Upper lobe of left lung (tissue), 6 donors: ENCODE measurements at regions not wholly inside any gene's neighbourhood (a gene's known extent, or its start where the extent isn't known, plus 50 kb on each side); places are given as distances from the start of the nearest gene placed in this dataset.
A peak's percentile ranks its signal among the peaks of the same experiment; 100 is the strongest.
"Not testable (repeated sequence)": the region's sequence is repeated elsewhere in the genome, so short reads cannot be mapped to it uniquely, and the experiment has no call there.

ENCODE experiments used
- ATAC-seq, 2 donors: fragments of 200-7000 bp; cut with Tn5 transposase; one replicate each; pipeline ENCODE4 v1.9.1; 2022; ENCODE audit warnings: mild to moderate bottlenecking in 2 of 2, moderate library complexity in 2 of 2; ENCODE audit not compliant: low FRiP score in 2 of 2
- DNase-seq, 2 donors: peaks; one replicate each; pipeline ENCODE4 v3.0.0-alpha.2; 2019 to 2020
- H3K27ac ChIP-seq, 4 donors: fragments of 200-600 bp; sonication (generic); one replicate each; pipeline ENCODE4 v1.5.1; 2016 to 2019
- H3K27me3 ChIP-seq, 4 donors: fragments of 200-600 bp; sonication (generic); one replicate each; pipeline ENCODE4 v1.5.1; 2017 to 2019
- H3K36me3 ChIP-seq, 4 donors: fragments of 200-600 bp; sonication (generic); one replicate each; pipeline ENCODE4 v1.5.1; 2016 to 2019
- H3K4me1 ChIP-seq, 4 donors: fragments of 200-600 bp; sonication (generic); one replicate each; pipeline ENCODE4 v1.5.1; 2018 to 2019
- H3K4me3 ChIP-seq, 4 donors: fragments of 200-600 bp; sonication (generic); one replicate each; pipeline ENCODE4 v1.5.1; 2017 to 2019; ENCODE audit warnings: mild to moderate bottlenecking in 2 of 4, moderate library complexity in 1 of 4
- H3K9me3 ChIP-seq, 4 donors: fragments of 200-600 bp; sonication (generic); one replicate each; pipeline ENCODE4 v1.5.1; 2018 to 2019
- CTCF ChIP-seq, 6 experiments: fragments of 450-650 bp in 4 of 6; fragments of 200-600 bp in 2 of 6; sonication (generic) in 2 of 6; IDR thresholded peaks; one replicate each; pipeline ENCODE4 v1.5.1; 2016 to 2019; ENCODE audit warnings: antibody characterized with exemption in 6 of 6
- EP300 ChIP-seq, 4 donors: sonication (generic); formaldehyde crosslinking; IDR thresholded peaks; one replicate each; pipeline ENCODE4 v1.5.1; 2017; ENCODE audit warnings: antibody characterized with exemption in 4 of 4, control low read depth in 2 of 4
- POLR2A ChIP-seq, 4 donors: fragments of 450-650 bp; IDR thresholded peaks; one replicate each; pipeline ENCODE4 v1.5.1; 2016 to 2017; ENCODE audit warnings: antibody characterized with exemption in 4 of 4, mild to moderate bottlenecking in 2 of 4
- POLR2AphosphoS5 ChIP-seq, 2 donors: sonication (generic); formaldehyde crosslinking; IDR thresholded peaks; one replicate each; pipeline ENCODE4 v1.5.1; 2017; ENCODE audit warnings: antibody characterized with exemption in 2 of 2
- WGBS, 2 donors: methylation state at CpG; one replicate each; pipeline ENCODE4 v1.1.5; 2017 to 2018; 5-methylcytosine and 5-hydroxymethylcytosine counted together
- donor health status: DM: no; HTN: no; CAD: no; lungs with moderate emphysema.
- donor health status: DM: no; HTN: yes; CAD: no; lungs with severe emphysema.

DNA sequence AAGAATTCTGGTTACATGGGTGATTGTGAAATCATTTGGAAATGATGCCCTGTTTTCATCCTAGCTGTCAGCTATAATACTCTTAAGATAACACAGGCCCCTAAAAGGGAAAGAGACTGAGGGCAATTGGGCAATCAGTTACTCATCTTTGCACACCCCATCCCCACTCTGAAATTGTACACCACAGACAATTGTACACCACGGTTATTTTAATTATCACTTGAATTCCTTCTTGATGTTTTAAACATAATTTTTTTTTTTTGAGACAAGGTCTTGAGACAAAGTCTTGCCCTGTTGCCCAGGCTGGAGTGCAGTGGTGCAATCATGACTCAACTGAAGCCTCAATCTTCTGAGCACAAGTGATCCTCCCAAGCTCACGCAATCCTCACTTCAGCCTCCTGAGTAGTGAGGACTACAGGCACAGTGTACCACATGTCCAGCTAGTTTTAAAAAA lies 862.4 kb upstream of the ACVR2A start:
- H3K36me3 ChIP-seq, result no peaks in the 10 kb centered on the region
- H3K4me1 ChIP-seq, result no peaks in the 10 kb centered on the region
- DNase-seq (peak in 1 of 2 donors; percentile 61), ATAC-seq (peak; percentile 55 to 88)
- peak; percentile 30 to 40 for TF ChIP-seq POLR2AphosphoS5 (IDR thresholded peaks at IDR 0.05)
- TF ChIP-seq EP300 (IDR thresholded peaks at IDR 0.05), result no peak
- H3K27me3 ChIP-seq, result no peaks in the 10 kb centered on the region
- no peak overlapping the region for H3K27ac ChIP-seq
- no peak overlapping the region for H3K4me3 ChIP-seq
- H3K9me3 ChIP-seq, result no peaks in the 10 kb centered on the region
- 29 to 62% methylated on average over 2 of the region's 2 CpGs for WGBS, 2 donors

- no peaks in the 10 kb centered on the region for H3K36me3 ChIP-seq
- ATAC-seq (no peak), DNase-seq (no peak)
- H3K4me1 ChIP-seq, result no peaks in the 10 kb centered on the region
- H3K27me3 ChIP-seq, result no peaks in the 10 kb centered on the region
- H3K4me3 ChIP-seq, result no peak overlapping the region
- no peaks in the 10 kb centered on the region for H3K9me3 ChIP-seq
- no peak for TF ChIP-seq EP300 (IDR thresholded peaks at IDR 0.05)
- TF ChIP-seq POLR2AphosphoS5 (IDR thresholded peaks at IDR 0.05), result no peak
- no peak for TF ChIP-seq CTCF (IDR thresholded peaks at IDR 0.05)
- no peak for TF ChIP-seq POLR2A (IDR thresholded peaks at IDR 0.05)
- no peak overlapping the region for H3K27ac ChIP-seq
Observed at GRCh38 chr2:146981921-146982320, 862.9 kb upstream of the ACVR2A start.

GRCh38 chr2:146979746-146980145 lies 865.1 kb upstream of the ACVR2A start:
- ATAC-seq (no peak), DNase-seq (no peak)
- Histone ChIP-seq H3K27ac (no peak overlapping the region), H3K36me3 (no peaks in the 10 kb centered on the region), H3K4me1 (no peaks in the 10 kb centered on the region), H3K4me3 (no peak overlapping the region), H3K9me3 (no peaks in the 10 kb centered on the region), H3K27me3 (no peaks in the 10 kb centered on the region)
- TF ChIP-seq CTCF (IDR thresholded peaks at IDR 0.05) (no peak), POLR2A (IDR thresholded peaks at IDR 0.05) (no peak), POLR2AphosphoS5 (IDR thresholded peaks at IDR 0.05) (no peak), EP300 (IDR thresholded peaks at IDR 0.05) (no peak)

DNA sequence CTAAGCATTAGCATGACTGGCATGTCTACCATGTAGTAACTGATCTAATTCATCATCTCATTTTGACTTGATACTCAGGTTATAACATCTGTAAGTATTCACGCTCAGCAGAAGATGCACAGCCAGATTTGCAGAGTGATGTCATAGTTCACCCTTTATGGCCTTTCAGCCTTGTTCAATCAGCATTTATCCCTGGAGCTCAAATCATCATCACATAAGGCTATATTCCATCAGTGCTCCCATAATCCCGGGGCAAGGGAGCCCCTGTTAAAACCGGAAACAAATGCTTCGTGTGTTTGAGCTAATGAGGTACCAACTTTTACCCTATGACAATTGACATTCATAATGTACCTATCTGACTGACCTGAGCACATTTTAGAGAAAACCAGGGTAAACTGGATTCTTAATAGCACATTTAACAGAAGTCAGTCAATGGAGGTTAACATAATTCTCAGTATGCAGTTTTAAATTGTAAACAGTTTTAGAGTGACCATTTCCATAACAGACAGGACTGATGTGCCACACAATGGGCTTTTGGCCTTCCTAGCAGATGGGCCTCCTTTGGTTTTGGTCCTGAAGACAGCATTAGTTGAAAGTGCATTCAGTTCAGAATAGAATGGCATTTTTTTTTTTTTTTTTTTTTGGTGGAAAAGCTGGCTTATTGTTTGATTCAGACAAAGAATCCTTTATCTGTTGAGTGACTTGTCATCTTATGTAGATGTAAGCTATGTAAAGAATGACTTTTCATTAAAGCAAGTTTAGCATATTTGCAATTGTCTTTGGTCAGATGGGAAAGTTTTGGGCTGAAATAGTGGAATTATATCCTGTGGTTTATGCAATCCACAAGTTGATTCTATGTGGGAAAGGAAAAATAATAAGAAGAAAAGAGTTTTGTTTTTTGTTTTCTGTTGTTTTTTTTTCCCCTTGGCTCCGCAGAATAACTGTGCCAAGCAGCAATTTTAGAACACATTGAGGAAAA lies 866.0 kb upstream of the ACVR2A start:
- Histone ChIP-seq H3K4me1 (no peaks in the 10 kb centered on the region), H3K27ac (no peak overlapping the region), H3K4me3 (no peak overlapping the region), H3K36me3 (no peaks in the 10 kb centered on the region), H3K9me3 (no peaks in the 10 kb centered on the region), H3K27me3 (no peaks in the 10 kb centered on the region)
- WGBS, 2 donors, result 90 to 93% methylated on average over 5 of the region's 5 CpGs
- TF ChIP-seq EP300 (IDR thresholded peaks at IDR 0.05) (no peak), CTCF (IDR thresholded peaks at IDR 0.05) (no peak), POLR2AphosphoS5 (IDR thresholded peaks at IDR 0.05) (no peak), POLR2A (IDR thresholded peaks at IDR 0.05) (no peak)
- DNase-seq (no peak), ATAC-seq (no peak)

GRCh38 chr2:146970981-146971380 lies 873.8 kb upstream of the ACVR2A start:
- H3K27me3 ChIP-seq, H3K27ac ChIP-seq, DNase-seq, H3K4me1 ChIP-seq, H3K4me3 ChIP-seq, H3K36me3 ChIP-seq, H3K9me3 ChIP-seq, ATAC-seq: not testable (repeated sequence)
- 86 to 93% methylated on average over 4 of the region's 4 CpGs for WGBS, 2 donors

DNA sequence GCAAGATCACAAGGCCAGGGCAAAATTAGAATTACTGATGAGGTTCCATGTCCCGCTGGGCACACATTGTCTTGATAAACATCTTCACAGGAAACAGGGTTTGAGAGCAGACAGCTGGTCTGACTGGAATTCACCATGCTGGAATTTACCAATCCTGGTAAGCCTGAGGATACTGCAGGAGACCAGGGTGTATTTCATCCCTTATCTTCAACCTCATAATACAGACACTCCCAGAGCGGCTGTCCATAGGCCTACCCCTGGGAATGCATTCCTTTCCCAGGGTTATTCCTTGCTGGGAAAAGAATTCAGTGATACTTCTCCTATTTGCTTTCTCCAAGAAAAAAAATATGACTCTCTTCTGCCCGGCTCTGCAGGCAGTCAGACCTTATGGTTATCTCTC lies 875.1 kb upstream of the ACVR2A start:
- WGBS, 2 donors, result 81 to 84% methylated on average over 3 of the region's 3 CpGs
- H3K4me3 ChIP-seq, H3K36me3 ChIP-seq: not testable (repeated sequence)

More for the DNA sequence above, 875.1 kb upstream of the ACVR2A start:
- not testable (repeated sequence) for H3K27me3 ChIP-seq, ATAC-seq, DNase-seq, H3K9me3 ChIP-seq, H3K4me1 ChIP-seq, H3K27ac ChIP-seq
